Heart left ventricle (tissue), 16 donors: ENCODE measurements at regions not wholly inside any gene's neighbourhood (a gene's known extent, or its start where the extent isn't known, plus 50 kb on each side); places are given as distances from the start of the nearest gene placed in this dataset.
"Not testable (repeated sequence)": the region's sequence is repeated elsewhere in the genome, so short reads cannot be mapped to it uniquely, and the experiment has no call there.

Source experiments
- ATAC-seq, 4 donors: fragments of 200-7000 bp; cut with Tn5 transposase; one replicate each; pipeline ENCODE4 v1.9.1; 2020 to 2022; ENCODE audit warnings: moderate library complexity in 4 of 4, mild to moderate bottlenecking in 3 of 4, moderate number of reproducible peaks in 1 of 4
- DNase-seq, 5 donors: peaks; one replicate each; pipeline ENCODE4 v3.0.0-alpha.2; 2020
- H3K27ac ChIP-seq, 12 donors: fragments of 200-600 bp; sonication (generic) in 4 of 12; one replicate each; pipeline versions ENCODE4 v1.5.0 to v1.8.0; 2016 to 2022; ENCODE audit warnings: mild to moderate bottlenecking in 2 of 12
- H3K27me3 ChIP-seq, 9 donors: fragments of 200-600 bp; sonication (generic) in 2 of 9; one replicate each; pipeline versions ENCODE4 v1.5.1 to v1.8.0; 2016 to 2022; ENCODE audit warnings: mild to moderate bottlenecking in 3 of 9
- H3K36me3 ChIP-seq, 9 donors: fragments of 200-600 bp; sonication (generic) in 2 of 9; one replicate each; pipeline versions ENCODE4 v1.5.0 to v1.8.0; 2018 to 2022; ENCODE audit warnings: mild to moderate bottlenecking in 2 of 9
- H3K4me1 ChIP-seq, 12 donors: fragments of 200-600 bp; sonication (generic) in 4 of 12; one replicate each; pipeline versions ENCODE4 v1.5.0 to v1.8.0; 2016 to 2022; ENCODE audit warnings: mild to moderate bottlenecking in 3 of 12
- H3K4me3 ChIP-seq, 12 donors: fragments of 200-600 bp; sonication (generic) in 4 of 12; one replicate each; pipeline versions ENCODE4 v1.5.0 to v1.8.0; 2017 to 2022; ENCODE audit warnings: mild to moderate bottlenecking in 9 of 12, moderate library complexity in 4 of 12
- H3K9me3 ChIP-seq, 12 donors: fragments of 200-600 bp; sonication (generic) in 4 of 12; one replicate each; pipeline versions ENCODE4 v1.5.0 to v1.8.0; 2016 to 2022; ENCODE audit warnings: mild to moderate bottlenecking in 1 of 12
- POLR2A ChIP-seq, 2 donors: fragments of 450-650 bp; IDR thresholded peaks; one replicate each; pipeline ENCODE4 v1.6.1; 2017; ENCODE audit warnings: antibody characterized with exemption in 2 of 2, mild to moderate bottlenecking in 2 of 2, moderate library complexity in 2 of 2
- WGBS, 4 donors: extraction: QIAGEN DNeasy Blood & Tissue Kit in 2 of 4; methylation state at CpG; one replicate each; pipeline versions ENCODE4 v1.1.5 to v1.1.7; 2013 to 2018; 5-methylcytosine and 5-hydroxymethylcytosine counted together
- intact Hi-C, 10 donors: fragments of 100-400 bp; cut with DNase I; formaldehyde crosslinking; loops; one replicate each; pipeline versions ENCODE4 v1.11.1 to v1.14.2; 2022
- TF ChIP-seq, protein P1 (sequence below), 12 donors: fragments of 200-600 bp; sonication (generic) in 4 of 12; IDR thresholded peaks; one replicate each; pipeline versions ENCODE4 v1.5.0 to v1.8.0; 2018 to 2022; ENCODE audit warnings: antibody characterized with exemption in 12 of 12, mild to moderate bottlenecking in 5 of 12
- donor health status: ischemic (EF 13 %, LVEDD 7.1; RV severe dilation, severe dysfunction).
- donor health status: healthy with polysubstance abuse.
- donor health status: DM: no; HTN: yes; CAD: no.
- donor health status: DM: no; HTN: no; CAD: no.
- donor health status: ischemic (EF 25% LVEDD 6.9; RV normal size, moderate dysfunction).
- donor health status: ischemic (EF 25% LVEDD 5.7; RV mildly dilated, moderate dysfunction).
- donor health status: healthy.
- donor health status: DM: yes; HTN: yes; CAD: no.
- donor health status: ischemic (EF 35%, LVEDD 5.7; RV mildly dilated, moderate dysfunction).
- donor health status: nonischemic (EF 11% LVEDD 7.7; RV severe dilation, severe dysfunction).
- donor health status: DM: yes; HTN: yes; CAD: no.
- donor health status: PGD.
- donor health status: ischemic (EF 29% LVEDD 5.4; RV normal size, mild dysfunction).
- donor health status: nonischemic (EF 23%, LVEDD 6.1; RV moderate dilation, normal function).

DNA sequence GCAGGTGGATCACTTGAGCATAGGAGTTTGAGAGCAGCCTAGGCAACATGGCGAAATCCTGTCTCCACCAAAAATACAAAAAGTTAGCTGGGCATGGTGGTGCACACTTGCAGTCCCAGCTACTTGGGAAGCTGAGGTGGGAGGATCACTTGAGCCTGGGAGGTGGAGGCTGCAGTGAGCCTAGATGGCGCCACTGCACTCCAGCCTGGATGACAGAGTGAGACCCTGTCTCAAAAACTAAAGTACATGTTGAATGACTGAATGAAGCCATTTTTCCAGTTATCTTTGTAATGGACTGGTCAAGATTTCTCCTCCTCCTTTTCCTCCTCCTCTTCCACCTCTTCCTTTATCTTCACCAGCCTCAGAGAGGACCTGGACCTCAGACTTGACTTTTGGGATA, 272.0 kb downstream of the SMAD2 start:
- 60 to 73% (median 62%) methylated on average over 2 of the region's 2 CpGs for WGBS, 4 donors
- Histone ChIP-seq H3K4me1 (no peaks in the 10 kb centered on the region), H3K36me3 (no peaks in the 10 kb centered on the region), H3K4me3 (no peak overlapping the region), H3K27me3 (no peaks in the 10 kb centered on the region), H3K27ac (no peak overlapping the region), H3K9me3 (peaks cover 0 to 8% (median 0%) of the 10 kb centered on the region in 12 donors)
- TF ChIP-seq, protein P1, sequence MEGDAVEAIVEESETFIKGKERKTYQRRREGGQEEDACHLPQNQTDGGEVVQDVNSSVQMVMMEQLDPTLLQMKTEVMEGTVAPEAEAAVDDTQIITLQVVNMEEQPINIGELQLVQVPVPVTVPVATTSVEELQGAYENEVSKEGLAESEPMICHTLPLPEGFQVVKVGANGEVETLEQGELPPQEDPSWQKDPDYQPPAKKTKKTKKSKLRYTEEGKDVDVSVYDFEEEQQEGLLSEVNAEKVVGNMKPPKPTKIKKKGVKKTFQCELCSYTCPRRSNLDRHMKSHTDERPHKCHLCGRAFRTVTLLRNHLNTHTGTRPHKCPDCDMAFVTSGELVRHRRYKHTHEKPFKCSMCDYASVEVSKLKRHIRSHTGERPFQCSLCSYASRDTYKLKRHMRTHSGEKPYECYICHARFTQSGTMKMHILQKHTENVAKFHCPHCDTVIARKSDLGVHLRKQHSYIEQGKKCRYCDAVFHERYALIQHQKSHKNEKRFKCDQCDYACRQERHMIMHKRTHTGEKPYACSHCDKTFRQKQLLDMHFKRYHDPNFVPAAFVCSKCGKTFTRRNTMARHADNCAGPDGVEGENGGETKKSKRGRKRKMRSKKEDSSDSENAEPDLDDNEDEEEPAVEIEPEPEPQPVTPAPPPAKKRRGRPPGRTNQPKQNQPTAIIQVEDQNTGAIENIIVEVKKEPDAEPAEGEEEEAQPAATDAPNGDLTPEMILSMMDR (IDR thresholded peaks at IDR 0.05) = no peak
- no peak for TF ChIP-seq POLR2A (IDR thresholded peaks at IDR 0.05)
- ATAC-seq (no peak), DNase-seq (no peak)
- intact Hi-C loops = no loop called here

DNA sequence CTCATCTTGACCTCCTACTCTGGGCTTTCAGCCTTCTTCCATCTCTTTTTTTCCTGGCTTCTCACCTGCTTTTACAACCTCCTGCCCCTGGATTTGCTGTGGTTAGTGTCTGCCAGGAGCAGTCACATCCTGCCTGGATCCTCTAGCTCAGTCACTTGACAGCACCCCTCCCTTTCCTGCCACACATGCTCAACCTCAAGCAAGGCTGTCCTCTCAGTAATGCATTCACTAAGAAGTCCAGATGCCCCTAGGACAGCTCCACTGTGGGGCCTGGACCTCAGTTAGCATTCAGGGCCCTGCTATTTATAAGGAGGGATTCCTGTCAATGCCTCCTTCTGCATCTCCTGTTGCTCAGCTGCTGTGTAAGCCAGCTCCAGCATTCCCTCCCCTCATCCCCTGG, 275.5 kb downstream of the SMAD2 start:
- peaks cover 0 to 6% (median 0%) of the 10 kb centered on the region in 9 donors for H3K27me3 ChIP-seq
- intact Hi-C loops = no loop called here
- no peak for ATAC-seq

DNA sequence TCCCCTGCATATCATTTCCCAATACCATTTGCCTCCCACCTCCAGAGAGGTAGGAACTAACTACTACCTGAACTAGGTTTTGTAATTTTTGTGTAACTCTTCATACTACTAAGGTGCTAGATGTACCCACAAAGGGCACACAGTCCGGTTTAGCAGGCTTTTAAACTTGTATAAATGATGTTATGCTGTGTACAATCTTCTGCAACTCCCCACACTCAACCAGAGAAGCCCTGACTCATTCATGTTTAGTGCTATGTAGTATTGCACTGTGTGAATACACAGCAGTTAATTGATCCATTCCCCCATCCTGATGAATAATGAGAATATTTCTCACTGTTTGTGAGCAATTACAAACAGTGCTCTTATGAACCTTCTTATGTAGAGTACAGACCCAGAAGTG, 285.6 kb downstream of the SMAD2 start:
- 45 to 58% (median 56%) methylated on average over 1 of the region's 1 CpG for WGBS, 4 donors
- no peak for TF ChIP-seq POLR2A (IDR thresholded peaks at IDR 0.05)
- TF ChIP-seq, protein P1 (IDR thresholded peaks at IDR 0.05) = no peak
- ATAC-seq = no peak
- Histone ChIP-seq H3K36me3 (no peaks in the 10 kb centered on the region), H3K27ac (no peak overlapping the region), H3K27me3 (no peaks in the 10 kb centered on the region), H3K4me3 (no peak overlapping the region), H3K9me3 (peaks cover 0 to 8% (median 0%) of the 10 kb centered on the region in 12 donors), H3K4me1 (no peaks in the 10 kb centered on the region)
- intact Hi-C loops = no loop called here
- DNase-seq = no peak

More for the DNA sequence above, 275.5 kb downstream of the SMAD2 start:
- H3K36me3 ChIP-seq = no peaks in the 10 kb centered on the region
- no peak overlapping the region for H3K4me3 ChIP-seq
- H3K27ac ChIP-seq = no peak overlapping the region
- DNase-seq = no peak
- peaks cover 0 to 7% (median 0%) of the 10 kb centered on the region in 12 donors for H3K9me3 ChIP-seq
- no peaks in the 10 kb centered on the region for H3K4me1 ChIP-seq
- TF ChIP-seq, protein P1 (IDR thresholded peaks at IDR 0.05) = no peak
- no peak for TF ChIP-seq POLR2A (IDR thresholded peaks at IDR 0.05)

DNA sequence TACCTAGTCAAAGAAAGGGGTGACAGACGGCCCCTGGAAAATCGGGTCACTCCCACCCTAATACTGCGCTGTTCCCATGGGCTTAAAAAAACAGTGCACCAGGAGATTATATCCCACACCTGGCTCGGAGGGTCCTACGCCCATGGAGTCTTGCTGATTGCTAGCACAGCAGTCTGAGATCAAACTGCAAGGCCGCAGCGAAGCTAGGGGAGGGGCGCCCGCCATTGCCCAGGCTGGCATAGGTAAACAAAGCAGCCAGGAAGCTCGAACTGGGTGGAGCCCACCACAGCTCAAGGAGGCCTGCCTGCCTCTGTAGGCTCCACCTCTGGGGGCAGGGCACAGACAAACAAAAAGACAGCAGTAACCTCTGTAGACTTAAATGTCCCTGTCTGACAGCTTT, 292.9 kb downstream of the SMAD2 start:
- H3K36me3 ChIP-seq, intact Hi-C loops, H3K4me3 ChIP-seq, H3K9me3 ChIP-seq, H3K4me1 ChIP-seq, DNase-seq, H3K27me3 ChIP-seq, H3K27ac ChIP-seq, ATAC-seq: not testable (repeated sequence)
- WGBS, 4 donors = 78 to 90% (median 84%) methylated on average over 3 to 10 of the region's 10 CpGs

GRCh38 chr18:47635416-47635815, 295.0 kb downstream of the SMAD2 start:
- ATAC-seq (peak in 1 of 4 donors; percentile 54), DNase-seq (no peak)
- H3K36me3 ChIP-seq = no peaks in the 10 kb centered on the region
- no peaks in the 10 kb centered on the region for H3K4me1 ChIP-seq
- TF ChIP-seq, protein P1 (IDR thresholded peaks at IDR 0.05) = no peak
- no peak for TF ChIP-seq POLR2A (IDR thresholded peaks at IDR 0.05)
- 63 to 74% (median 69%) methylated on average over 6 of the region's 6 CpGs for WGBS, 4 donors
- H3K9me3 ChIP-seq = no peaks in the 10 kb centered on the region
- H3K27me3 ChIP-seq = peaks cover 0 to 14% (median 0%) of the 10 kb centered on the region in 9 donors
- no peak overlapping the region for H3K4me3 ChIP-seq
- intact Hi-C loops = no loop called here
- H3K27ac ChIP-seq = no peak overlapping the region
